CMK (cell line): ENCODE measurements at regions not wholly inside any gene's neighbourhood (a gene's known extent, or its start where the extent isn't known, plus 50 kb on each side); places are given as distances from the start of the nearest gene placed in this dataset.
"Not testable (repeated sequence)": the region's sequence is repeated elsewhere in the genome, so short reads cannot be mapped to it uniquely, and the experiment has no call there.

ENCODE experiments used
- DNase-seq: peaks from one replicate; pipeline ENCODE4 v3.0.0-alpha.2; 2010; ENCODE audit warnings: low read depth

- no peak for DNase-seq
Measured at GRCh38 chr4:28391877-28392276, 1531.2 kb downstream of the STIM2 start.

GRCh38 chr4:28402751-28403150 lies 1542.1 kb downstream of the STIM2 start:
- no peak for DNase-seq

GRCh38 chr4:28421221-28421620 lies 1560.6 kb downstream of the STIM2 start:
- no peak for DNase-seq

DNA sequence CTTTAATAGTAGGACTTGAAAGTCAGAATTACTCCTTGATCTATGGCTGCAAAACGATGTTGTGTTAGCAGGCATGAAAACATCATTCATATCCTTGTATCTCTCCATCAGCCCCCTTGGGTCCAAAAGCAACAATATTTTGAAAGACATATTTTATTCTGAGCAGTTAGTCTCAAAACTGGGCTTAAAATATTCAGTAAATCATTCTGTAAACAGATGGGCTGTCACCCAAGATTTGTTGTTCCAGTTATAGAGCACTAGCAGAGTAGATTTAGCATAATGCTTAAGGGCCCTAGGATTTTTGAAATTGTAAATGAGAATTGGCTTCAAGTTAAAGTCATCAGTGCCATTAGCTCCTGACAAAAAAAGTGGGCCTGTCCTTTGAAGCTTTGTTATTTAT lies 1565.6 kb downstream of the STIM2 start:
- DNase-seq, result no peak

GRCh38 chr4:28427306-28428085 lies 1566.9 kb downstream of the STIM2 start:
- no peak for DNase-seq

- no peak for DNase-seq
Measured at GRCh38 chr4:28432348-28433025, 1571.8 kb downstream of the STIM2 start.

DNA sequence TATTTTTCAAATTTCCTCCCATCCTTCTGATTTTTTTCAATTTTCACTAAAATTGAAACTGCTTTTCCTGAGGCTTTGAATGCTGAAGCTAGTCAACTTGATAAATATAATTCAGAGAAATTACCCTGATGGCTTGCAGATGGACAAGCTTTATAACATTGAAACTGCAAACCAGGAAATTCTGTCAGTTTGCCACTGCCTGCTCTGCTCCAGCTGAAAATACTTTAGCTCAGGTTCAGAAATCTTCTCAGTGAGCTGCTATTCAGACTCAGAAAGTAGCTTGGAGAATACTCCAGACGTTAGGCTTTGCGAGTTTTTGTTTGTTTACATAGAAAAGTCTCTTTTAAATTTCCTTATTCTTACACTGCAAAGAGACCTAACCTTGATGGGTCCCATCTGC lies 1574.7 kb downstream of the STIM2 start:
- DNase-seq, result no peak

GRCh38 chr4:28436191-28437080 lies 1575.8 kb downstream of the STIM2 start:
- no peak for DNase-seq

GRCh38 chr4:28443371-28443770 lies 1582.7 kb downstream of the STIM2 start:
- DNase-seq, result no peak

DNA sequence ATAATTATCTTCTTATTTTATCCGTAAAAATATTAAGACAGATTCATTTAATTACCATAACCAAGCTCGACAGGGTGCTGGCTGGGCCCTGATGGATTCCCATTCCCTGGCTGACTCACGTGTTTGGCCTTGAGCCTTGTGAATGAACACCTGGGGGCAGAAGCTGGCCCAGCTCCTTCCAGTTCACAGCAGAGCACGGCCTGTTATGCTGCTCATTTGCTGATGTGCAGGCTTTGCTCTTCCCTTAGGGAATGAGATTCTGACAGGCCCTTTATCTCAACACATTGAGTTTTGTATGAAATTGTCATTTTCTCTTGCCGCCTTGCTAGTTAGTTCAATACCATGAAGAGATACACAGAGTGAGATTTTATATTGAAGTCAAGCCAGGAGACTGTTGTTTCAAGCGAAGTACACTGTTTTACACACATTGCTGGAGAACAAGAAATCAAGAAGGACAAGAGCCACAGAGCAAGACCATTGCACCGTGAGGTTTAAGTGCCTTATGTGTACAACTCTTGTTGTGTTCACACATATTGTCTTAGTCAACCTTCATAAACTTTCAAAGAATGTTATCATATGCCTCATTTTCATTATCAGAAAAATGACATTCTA lies 1583.3 kb downstream of the STIM2 start:
- DNase-seq, result no peak

DNA sequence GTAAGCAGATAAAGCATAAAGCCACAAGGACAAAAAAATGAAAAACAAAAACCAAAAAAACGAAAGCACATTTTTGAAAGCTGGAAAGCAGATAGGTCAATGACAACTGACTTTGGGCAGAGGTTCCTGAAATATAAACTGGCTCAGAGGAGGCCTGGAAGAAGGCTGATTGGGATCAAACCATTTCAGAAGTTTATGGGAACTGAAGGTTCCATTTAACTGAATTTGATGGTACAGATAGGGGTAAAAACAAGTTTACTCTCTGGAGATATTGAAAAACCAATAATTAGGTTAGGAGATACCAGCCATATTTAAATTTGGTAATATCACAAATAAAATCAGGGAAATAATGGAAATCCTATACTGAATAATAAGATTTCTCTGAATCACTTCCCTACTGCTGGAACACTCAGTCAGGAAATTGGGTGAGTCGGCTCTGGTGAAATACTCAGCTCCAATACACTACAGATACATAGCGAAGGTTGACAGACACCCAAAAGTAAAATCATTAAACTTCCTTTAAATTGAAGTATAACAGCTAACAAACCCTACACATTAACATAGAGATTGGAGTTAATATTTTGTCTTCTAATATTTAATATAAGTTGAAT lies 1584.3 kb downstream of the STIM2 start:
- DNase-seq, result no peak

DNA sequence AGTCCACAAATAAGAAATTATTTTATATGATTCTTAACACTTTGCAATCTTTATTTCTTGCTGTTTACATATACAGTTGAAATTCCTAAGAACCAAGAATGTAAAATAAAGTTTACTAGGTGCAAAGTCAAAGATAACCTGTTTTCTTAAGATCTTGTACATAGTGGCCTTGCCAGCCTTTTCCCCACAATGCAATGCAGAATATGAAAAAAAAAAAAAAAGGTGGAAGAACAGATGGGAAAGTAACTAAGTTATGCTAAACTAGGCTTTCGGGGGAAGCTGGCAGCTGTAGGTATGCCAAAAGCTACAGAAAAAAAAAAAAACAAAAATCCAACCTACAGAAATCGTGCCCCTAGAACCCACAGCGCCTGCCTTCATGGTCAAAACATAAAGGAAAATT lies 1588.4 kb downstream of the STIM2 start:
- DNase-seq, result no peak

- DNase-seq, result no peak
Measured at GRCh38 chr4:28451346-28451745, 1590.7 kb downstream of the STIM2 start.

- DNase-seq, result no peak
Measured at GRCh38 chr4:28462766-28463700, 1602.4 kb downstream of the STIM2 start.

DNA sequence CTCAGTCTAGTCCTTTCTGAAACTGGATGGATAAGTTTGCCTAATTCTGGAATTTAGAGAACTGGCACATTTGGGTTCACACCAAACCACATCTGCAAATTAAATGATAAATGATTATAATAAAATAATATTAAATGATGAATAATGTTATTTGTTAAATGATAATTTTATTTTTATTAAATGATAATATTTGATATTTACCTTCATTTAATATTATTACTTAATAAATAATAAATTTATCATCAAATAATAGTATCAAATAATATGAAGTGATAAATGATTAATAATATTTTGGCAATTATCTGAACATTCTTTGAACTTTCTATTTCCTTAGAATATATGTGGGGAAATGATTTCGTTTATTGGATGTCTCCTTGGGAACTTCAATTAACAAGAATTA lies 1604.2 kb downstream of the STIM2 start:
- DNase-seq, result no peak

- DNase-seq, result not testable (repeated sequence)
Measured at GRCh38 chr4:28466886-28467285, 1606.2 kb downstream of the STIM2 start.

GRCh38 chr4:28469387-28469786 lies 1608.7 kb downstream of the STIM2 start:
- no peak for DNase-seq

GRCh38 chr4:28469886-28470285 lies 1609.2 kb downstream of the STIM2 start:
- DNase-seq, result no peak

DNA sequence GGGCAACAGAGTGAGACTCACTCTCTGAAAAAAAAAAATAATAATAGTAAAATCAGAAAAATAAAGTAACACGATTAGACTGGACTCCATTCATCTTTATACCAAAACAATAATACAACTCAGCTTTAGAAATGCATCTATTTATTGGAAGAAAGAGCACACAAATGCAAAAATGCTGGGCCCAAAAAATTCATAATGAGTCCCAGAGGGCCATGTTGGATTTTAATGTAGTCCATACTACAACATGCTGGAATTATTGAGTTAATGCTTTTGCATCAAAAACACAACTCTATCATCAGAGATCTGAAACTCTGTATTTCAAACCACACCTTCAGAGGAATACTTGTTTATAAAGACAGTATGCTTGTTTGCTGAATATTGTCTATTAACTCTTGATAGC lies 1614.7 kb downstream of the STIM2 start:
- no peak for DNase-seq

GRCh38 chr4:28479666-28480065 lies 1619.0 kb downstream of the STIM2 start:
- DNase-seq, result no peak

GRCh38 chr4:28481565-28481964 lies 1620.9 kb downstream of the STIM2 start:
- no peak for DNase-seq
